ENCODE measurements at regions not wholly inside any gene's neighbourhood (a gene's known extent, or its start where the extent isn't known, plus 50 kb on each side); places are given as distances from the start of the nearest gene placed in this dataset.
A peak's percentile ranks its signal among the peaks of the same experiment; 100 is the strongest.

- no peak for TF ChIP-seq CTCF (IDR thresholded peaks at IDR 0.05; ENCODE audit: unreplicated experiment)
- Mint-ChIP-seq H3K27me3 (no peaks in the 10 kb centered on the region), H3K9me3 (ENCODE audit: low read depth) (no peaks in the 10 kb centered on the region), H3K36me3 (ENCODE audit: insufficient read depth) (no peaks in the 10 kb centered on the region), H3K4me3 (ENCODE audit: low read depth) (no peak overlapping the region), H3K27ac (peak overlapping the region; percentile 90), H3K4me1 (ENCODE audit: low read depth) (peaks cover 25% of the 10 kb centered on the region)
- DNase-seq (ENCODE audit: low spot score, unreplicated experiment): no peak
Measured at GRCh38 chr5:124289130-124289529, 457.3 kb downstream of the ZNF608 start.

- Mint-ChIP-seq H3K27ac (no peak overlapping the region), H3K9me3 (ENCODE audit: low read depth) (no peaks in the 10 kb centered on the region), H3K4me1 (ENCODE audit: low read depth) (peaks cover 29% of the 10 kb centered on the region), H3K4me3 (ENCODE audit: low read depth) (no peak overlapping the region), H3K36me3 (ENCODE audit: insufficient read depth) (no peaks in the 10 kb centered on the region), H3K27me3 (no peaks in the 10 kb centered on the region)
- TF ChIP-seq CTCF (IDR thresholded peaks at IDR 0.05; ENCODE audit: unreplicated experiment): no peak
- DNase-seq (ENCODE audit: low spot score, unreplicated experiment): no peak
Measured at GRCh38 chr5:124287813-124288212, 458.6 kb downstream of the ZNF608 start.

GRCh38 chr5:124285733-124286132 lies 460.7 kb downstream of the ZNF608 start:
- H3K4me3 Mint-ChIP-seq (ENCODE audit: low read depth): no peak overlapping the region
- DNase-seq (ENCODE audit: low spot score, unreplicated experiment): no peak
- TF ChIP-seq CTCF (IDR thresholded peaks at IDR 0.05; ENCODE audit: unreplicated experiment): no peak
- no peaks in the 10 kb centered on the region for H3K9me3 Mint-ChIP-seq (ENCODE audit: low read depth)
- H3K36me3 Mint-ChIP-seq (ENCODE audit: insufficient read depth): no peaks in the 10 kb centered on the region
- H3K4me1 Mint-ChIP-seq (ENCODE audit: low read depth): peaks cover 18% of the 10 kb centered on the region
- H3K27ac Mint-ChIP-seq: no peak overlapping the region
- no peaks in the 10 kb centered on the region for H3K27me3 Mint-ChIP-seq

- no peak for TF ChIP-seq CTCF (IDR thresholded peaks at IDR 0.05; ENCODE audit: unreplicated experiment)
- no peaks in the 10 kb centered on the region for H3K9me3 Mint-ChIP-seq (ENCODE audit: low read depth)
- no peaks in the 10 kb centered on the region for H3K27me3 Mint-ChIP-seq
- no peak overlapping the region for H3K27ac Mint-ChIP-seq
- H3K4me1 Mint-ChIP-seq (ENCODE audit: low read depth): peaks cover 17% of the 10 kb centered on the region
- no peaks in the 10 kb centered on the region for H3K36me3 Mint-ChIP-seq (ENCODE audit: insufficient read depth)
- H3K4me3 Mint-ChIP-seq (ENCODE audit: low read depth): no peak overlapping the region
- DNase-seq (ENCODE audit: low spot score, unreplicated experiment): no peak
Measured at GRCh38 chr5:124285071-124285470, 461.4 kb downstream of the ZNF608 start.

GRCh38 chr5:124283031-124283430 lies 463.4 kb downstream of the ZNF608 start:
- no peak for DNase-seq (ENCODE audit: low spot score, unreplicated experiment)
- H3K4me1 Mint-ChIP-seq (ENCODE audit: low read depth): peaks cover 28% of the 10 kb centered on the region
- no peaks in the 10 kb centered on the region for H3K27me3 Mint-ChIP-seq
- H3K36me3 Mint-ChIP-seq (ENCODE audit: insufficient read depth): no peaks in the 10 kb centered on the region
- no peak for TF ChIP-seq CTCF (IDR thresholded peaks at IDR 0.05; ENCODE audit: unreplicated experiment)
- no peak overlapping the region for H3K4me3 Mint-ChIP-seq (ENCODE audit: low read depth)
- H3K9me3 Mint-ChIP-seq (ENCODE audit: low read depth): no peaks in the 10 kb centered on the region
- no peak overlapping the region for H3K27ac Mint-ChIP-seq
